HEK293 (cell line): ENCODE measurements at regions not wholly inside any gene's neighbourhood (a gene's known extent, or its start where the extent isn't known, plus 50 kb on each side); places are given as distances from the start of the nearest gene placed in this dataset.

ENCODE experiments used
- CTCF ChIA-PET: fragments of 350-600 bp; formaldehyde crosslinking; extraction: SDS; loops from one replicate; lab custom pipeline; 2021; ENCODE audit warnings: antibody characterized with exemption; lab: Yijun Ruan, JAX
- POLR2A ChIA-PET: fragments of 300-600 bp; formaldehyde crosslinking; extraction: SDS; loops from one replicate; lab custom pipeline; 2020; ENCODE audit warnings: antibody characterized with exemption, inconsistent platforms; lab: Yijun Ruan, JAX
- H3K27ac ChIP-seq: fragments of 200-500 bp; sonication (Bioruptor generic); 2 replicates; pipeline ENCODE4 v1.5.1; 2014; ENCODE audit warnings: low read depth, low read length, control low read depth, inconsistent platforms; ENCODE audit errors: extremely low read depth
- H3K36me3 ChIP-seq, 2 experiments: fragments of 200-500 bp in 1 of 2; sonication (Bioruptor generic) in 1 of 2; 1 replicate in 1 of 2; 2 replicates in 1 of 2; pipeline ENCODE4 v1.5.1; 2014 to 2017; ENCODE audit warnings: inconsistent platforms in 2 of 2, low read length in 2 of 2; ENCODE audit not compliant: control insufficient read depth in 2 of 2, insufficient read depth in 1 of 2
- H3K4me1 ChIP-seq: fragments of 200-500 bp; sonication (Bioruptor generic); 2 replicates; pipeline ENCODE4 v1.5.1; 2014; ENCODE audit warnings: mild to moderate bottlenecking, low read length, inconsistent platforms; ENCODE audit not compliant: control insufficient read depth, insufficient read depth
- H3K4me3 ChIP-seq: 2 replicates; pipeline ENCODE4 v1.5.1; 2011; ENCODE audit warnings: low read depth, mild to moderate bottlenecking, control low read depth, low read length, moderate library complexity
- H3K9me3 ChIP-seq: fragments of 200-500 bp; sonication (Bioruptor generic); 2 replicates; pipeline ENCODE4 v1.5.1; 2014; ENCODE audit warnings: low read depth, low read length, inconsistent platforms; ENCODE audit not compliant: control insufficient read depth, insufficient read depth
- AEBP2 ChIP-seq: fragments of 450-650 bp; formaldehyde crosslinking; IDR thresholded peaks from 2 replicates; pipeline ENCODE4 v1.5.1; 2016; ENCODE audit warnings: missing biosample characterization, missing genetic modification characterization, borderline replicate concordance
- GLIS1 ChIP-seq: fragments of 450-650 bp; formaldehyde crosslinking; IDR thresholded peaks from 2 replicates; pipeline ENCODE4 v1.5.1; 2016; ENCODE audit warnings: missing biosample characterization, missing genetic modification characterization
- KLF8 ChIP-seq: fragments of 450-650 bp; formaldehyde crosslinking; IDR thresholded peaks from 2 replicates; pipeline ENCODE4 v1.5.1; 2016; ENCODE audit warnings: missing biosample characterization, missing genetic modification characterization
- REPIN1 ChIP-seq: fragments of 450-650 bp; formaldehyde crosslinking; IDR thresholded peaks from 2 replicates; pipeline ENCODE4 v1.5.1; 2017; ENCODE audit warnings: missing biosample characterization, missing genetic modification characterization, low read depth
- SCRT1 ChIP-seq: fragments of 450-650 bp; formaldehyde crosslinking; IDR thresholded peaks from 2 replicates; pipeline ENCODE4 v1.5.1; 2016; ENCODE audit warnings: missing biosample characterization, missing genetic modification characterization, borderline replicate concordance
- SP3 ChIP-seq: fragments of 450-650 bp; formaldehyde crosslinking; IDR thresholded peaks from 2 replicates; pipeline ENCODE4 v1.5.1; 2016; ENCODE audit warnings: missing biosample characterization, missing genetic modification characterization
- TCF7L2 ChIP-seq: IDR thresholded peaks from 2 replicates; pipeline ENCODE4 v1.6.1; 2011; ENCODE audit warnings: low read depth, mild to moderate bottlenecking, inconsistent platforms, low read length, moderate library complexity, borderline replicate concordance
- ZBTB26 ChIP-seq: fragments of 450-650 bp; formaldehyde crosslinking; optimal IDR thresholded peaks from 2 replicates; pipeline ENCODE3; 2016; ENCODE audit warnings: missing biosample characterization, mild to moderate bottlenecking, missing genetic modification characterization
- ZBTB7A ChIP-seq: fragments of 450-650 bp; formaldehyde crosslinking; IDR thresholded peaks from 2 replicates; pipeline ENCODE4 v1.5.1; 2016; ENCODE audit warnings: low read depth, missing biosample characterization, missing genetic modification characterization
- ZNF121 ChIP-seq: fragments of 450-650 bp; formaldehyde crosslinking; IDR thresholded peaks from 2 replicates; pipeline ENCODE4 v1.5.1; 2016; ENCODE audit warnings: missing biosample characterization, missing genetic modification characterization
- ZNF174 ChIP-seq: fragments of 450-650 bp; formaldehyde crosslinking; IDR thresholded peaks from 2 replicates; pipeline ENCODE4 v1.5.0; 2017; ENCODE audit warnings: missing biosample characterization, mild to moderate bottlenecking, missing genetic modification characterization
- ZNF184 ChIP-seq: fragments of 450-650 bp; IDR thresholded peaks from 2 replicates; pipeline ENCODE4 v1.5.1; 2018; ENCODE audit warnings: missing biosample characterization, mild to moderate bottlenecking, missing genetic modification characterization
- ZNF214 ChIP-seq: fragments of 450-650 bp; formaldehyde crosslinking; IDR thresholded peaks from 2 replicates; pipeline ENCODE4 v1.5.1; 2017; ENCODE audit warnings: missing biosample characterization, mild to moderate bottlenecking, missing genetic modification characterization, borderline replicate concordance
- ZNF404 ChIP-seq: fragments of 450-650 bp; formaldehyde crosslinking; IDR thresholded peaks from 2 replicates; pipeline ENCODE4 v1.5.1; 2017; ENCODE audit warnings: missing biosample characterization, missing genetic modification characterization
- ZNF518A ChIP-seq: fragments of 450-650 bp; formaldehyde crosslinking; conservative IDR thresholded peaks from 2 replicates; pipeline ENCODE4 v1.5.1; 2016; ENCODE audit warnings: low read depth, missing biosample characterization, missing genetic modification characterization
- ZNF521 ChIP-seq: fragments of 450-650 bp; formaldehyde crosslinking; IDR thresholded peaks from 2 replicates; pipeline ENCODE4 v1.5.1; 2017; ENCODE audit warnings: missing biosample characterization, mild to moderate bottlenecking, missing genetic modification characterization
- ZNF580 ChIP-seq: fragments of 450-650 bp; formaldehyde crosslinking; IDR thresholded peaks from 2 replicates; pipeline ENCODE4 v1.5.1; 2016; ENCODE audit warnings: missing biosample characterization, missing genetic modification characterization
- ZNF600 ChIP-seq: fragments of 450-650 bp; formaldehyde crosslinking; IDR thresholded peaks from 2 replicates; pipeline ENCODE4 v1.5.1; 2016; ENCODE audit warnings: missing biosample characterization, missing genetic modification characterization
- ZNF626 ChIP-seq: fragments of 450-650 bp; sonication (Bioruptor Pico); formaldehyde crosslinking; IDR thresholded peaks from 2 replicates; pipeline ENCODE4 v1.5.1; 2018; ENCODE audit warnings: missing biosample characterization, missing genetic modification characterization, inconsistent platforms
- ZNF654 ChIP-seq: fragments of 450-650 bp; formaldehyde crosslinking; IDR thresholded peaks from 2 replicates; pipeline ENCODE4 v1.5.1; 2016; ENCODE audit warnings: low read depth, missing biosample characterization, missing genetic modification characterization
- ZNF692 ChIP-seq: fragments of 450-650 bp; formaldehyde crosslinking; IDR thresholded peaks from 2 replicates; pipeline ENCODE4 v1.5.1; 2016; ENCODE audit warnings: missing biosample characterization, missing genetic modification characterization
- ZNF768 ChIP-seq: fragments of 450-650 bp; formaldehyde crosslinking; IDR thresholded peaks from 2 replicates; pipeline ENCODE4 v1.5.1; 2018; ENCODE audit warnings: missing biosample characterization, mild to moderate bottlenecking, missing genetic modification characterization
- ZNF776 ChIP-seq: fragments of 450-650 bp; formaldehyde crosslinking; IDR thresholded peaks from 2 replicates; pipeline ENCODE4 v1.5.0; 2017; ENCODE audit warnings: missing biosample characterization, missing genetic modification characterization, borderline replicate concordance
- ZNF777 ChIP-seq: fragments of 450-650 bp; formaldehyde crosslinking; IDR thresholded peaks from 2 replicates; pipeline ENCODE4 v1.5.1; 2017; ENCODE audit warnings: missing biosample characterization, missing genetic modification characterization, borderline replicate concordance
- ZNF837 ChIP-seq: fragments of 450-650 bp; formaldehyde crosslinking; IDR thresholded peaks from 2 replicates; pipeline ENCODE4 v1.5.1; 2016; ENCODE audit warnings: missing biosample characterization, missing genetic modification characterization

GRCh38 chr18:78085241-78086185 is 835.9 kb downstream of the GALR1 start:
- H3K27ac ChIP-seq: no peak overlapping the region
- no peaks in the 10 kb centered on the region for H3K9me3 ChIP-seq
- no peak overlapping the region for H3K4me3 ChIP-seq
- ChIA-PET POLR2A (no interaction called here), CTCF (interaction anchor here (0.6 to 0.7 kb wide), 2 partner anchors 12 to 748 kb away, joined by 3 to 4 read pairs; no protein-coding TSS in a partner anchor)
- TF ChIP-seq ZNF654 (tag by site-specific recombination) (no peak), AEBP2 (tag by site-specific recombination) (no peak), ZNF174 (tag by site-specific recombination) (no peak), ZNF214 (tag by site-specific recombination) (no peak), ZNF600 (tag by site-specific recombination) (no peak), ZNF768 (tag by site-specific recombination) (no peak), REPIN1 (tag by site-specific recombination) (no peak), GLIS1 (tag by site-specific recombination) (no peak), ZNF404 (tag by site-specific recombination) (no peak), ZBTB7A (tag by site-specific recombination) (no peak), ZNF121 (tag by site-specific recombination) (no peak), ZNF626 (tag by site-specific recombination) (no peak), ZNF837 (no peak), ZNF692 (no peak), ZNF776 (tag by site-specific recombination) (no peak)
- H3K36me3 ChIP-seq: no peaks in the 10 kb centered on the region
- H3K4me1 ChIP-seq: peaks cover 3% of the 10 kb centered on the region; the same call in 1 of the 2 replicates

GRCh38 chr18:78086931-78087330 is 837.3 kb downstream of the GALR1 start:
- POLR2A ChIA-PET: no interaction called here
- Histone ChIP-seq H3K36me3 (no peaks in the 10 kb centered on the region), H3K4me1 (peaks cover 10% of the 10 kb centered on the region; the same call in 1 of the 2 replicates), H3K9me3 (no peaks in the 10 kb centered on the region), H3K4me3 (no peak overlapping the region), H3K27ac (no peak overlapping the region)
- CTCF ChIA-PET: interaction anchor here (0.6 to 1.5 kb wide), 4 partner anchors 13 to 124 kb away, joined by 3 to 7 read pairs (median 4); no protein-coding TSS in a partner anchor
- no peak for TF ChIP-seq KLF8
- no peak for TF ChIP-seq ZNF777
- TF ChIP-seq ZNF580 (tag by site-specific recombination): no peak
- no peak for TF ChIP-seq SCRT1 (tag by site-specific recombination)
- no peak for TF ChIP-seq TCF7L2
- TF ChIP-seq SP3 (tag by site-specific recombination): no peak
- TF ChIP-seq ZNF521 (tag by site-specific recombination): no peak
- TF ChIP-seq ZBTB26 (tag by site-specific recombination): no peak
- TF ChIP-seq ZNF184 (tag by site-specific recombination): no peak
- no peak for TF ChIP-seq ZNF518A (tag by site-specific recombination)
